GM23338 (cell line): ENCODE measurements at regions not wholly inside any gene's neighbourhood (a gene's known extent, or its start where the extent isn't known, plus 50 kb on each side); places are given as distances from the start of the nearest gene placed in this dataset.

ENCODE experiments used
- ATAC-seq: fragments of 200-7000 bp; cut with Tn5 transposase; 3 replicates; pipeline ENCODE4 v1.9.1; 2020
- DNase-seq: peaks from one replicate; pipeline ENCODE4 v3.0.0-alpha.2; 2015; ENCODE audit warnings: low spot score
- H2AFZ ChIP-seq: fragments of 200-600 bp; sonication (generic); 2 replicates; pipeline ENCODE4 v1.8.0; 2016; ENCODE audit warnings: antibody characterized with exemption, mild to moderate bottlenecking, moderate library complexity
- H3F3A ChIP-seq: fragments of 200-600 bp; sonication (generic); replicated peaks from 2 replicates; pipeline ENCODE4 v1.8.0; 2017; ENCODE audit warnings: antibody characterized with exemption, mixed run types, low read depth
- H3K27ac ChIP-seq: fragments of 200-600 bp; sonication (generic); 2 replicates; pipeline ENCODE4 v1.6.1; 2016; ENCODE audit warnings: low read depth
- H3K27me3 ChIP-seq: fragments of 200-600 bp; sonication (generic); 2 replicates; pipeline ENCODE4 v1.8.0; 2016; ENCODE audit warnings: mild to moderate bottlenecking, mixed run types, moderate library complexity; ENCODE audit not compliant: insufficient read depth
- H3K36me3 ChIP-seq: fragments of 200-600 bp; sonication (generic); 2 replicates; pipeline ENCODE4 v1.8.0; 2016; ENCODE audit warnings: mild to moderate bottlenecking; ENCODE audit not compliant: insufficient read depth
- H3K4me1 ChIP-seq: fragments of 200-600 bp; sonication (generic); 2 replicates; pipeline ENCODE4 v1.8.0; 2016; ENCODE audit warnings: mild to moderate bottlenecking, moderate library complexity; ENCODE audit not compliant: insufficient read depth
- H3K4me2 ChIP-seq: fragments of 200-600 bp; sonication (generic); 2 replicates; pipeline ENCODE4 v1.7.1; 2017; ENCODE audit warnings: mixed run types
- H3K4me3 ChIP-seq: fragments of 200-600 bp; sonication (generic); 2 replicates; pipeline ENCODE4 v1.6.1; 2016; ENCODE audit warnings: mixed run types
- H3K79me2 ChIP-seq: fragments of 200-600 bp; sonication (generic); replicated peaks from 2 replicates; pipeline ENCODE4 v1.8.0; 2017; ENCODE audit warnings: mild to moderate bottlenecking; ENCODE audit not compliant: insufficient read depth
- H3K9me2 ChIP-seq: fragments of 200-600 bp; sonication (generic); 2 replicates; pipeline ENCODE4 v1.8.0; 2017; ENCODE audit not compliant: insufficient read depth
- H4K20me1 ChIP-seq: fragments of 200-600 bp; sonication (generic); replicated peaks from 2 replicates; pipeline ENCODE4 v1.8.0; 2017; ENCODE audit warnings: mild to moderate bottlenecking; ENCODE audit not compliant: insufficient read depth
- H3K27ac Mint-ChIP-seq: 2 replicates; pipeline ENCODE4 v1.8.0; 2020; ENCODE audit warnings: inconsistent platforms, mild to moderate bottlenecking, moderate library complexity, mixed read lengths
- H3K27me3 Mint-ChIP-seq: 3 replicates; pipeline ENCODE4 v1.8.0; 2022; ENCODE audit warnings: low read depth, mild to moderate bottlenecking, moderate library complexity, mixed read lengths, inconsistent platforms; ENCODE audit not compliant: insufficient read depth, poor library complexity
- H3K36me3 Mint-ChIP-seq: 3 replicates; pipeline ENCODE4 v1.8.0; 2021; ENCODE audit warnings: low read depth, mild to moderate bottlenecking, inconsistent platforms, moderate library complexity, mixed read lengths
- H3K4me1 Mint-ChIP-seq: 3 replicates; pipeline ENCODE4 v1.8.0; 2020; ENCODE audit warnings: mild to moderate bottlenecking, inconsistent platforms, mixed read lengths
- H3K4me3 Mint-ChIP-seq: 3 replicates; pipeline ENCODE4 v1.8.0; 2021; ENCODE audit warnings: moderate library complexity, mild to moderate bottlenecking, inconsistent platforms, mixed read lengths
- H3K9me3 Mint-ChIP-seq: 3 replicates; pipeline ENCODE4 v1.8.0; 2020; ENCODE audit warnings: moderate library complexity, mild to moderate bottlenecking, inconsistent platforms, mixed read lengths
- CREB1 ChIP-seq: fragments of 250-450 bp; sonication (Bioruptor Pico); IDR thresholded peaks from 2 replicates; pipeline ENCODE4 v1.5.0; 2020; ENCODE audit warnings: low read depth, mild to moderate bottlenecking, moderate library complexity
- CTCF ChIP-seq, 2 experiments: fragments of 200-600 bp in 1 of 2; sonication (generic) in 1 of 2; conservative IDR thresholded peaks; 2 replicates each; pipeline versions ENCODE4 v1.5.1 to v1.6.1; 2016 to 2017; ENCODE audit warnings: antibody characterized with exemption in 2 of 2, low read depth in 2 of 2, mild to moderate bottlenecking in 2 of 2, moderate library complexity in 1 of 2
- ETS1 ChIP-seq: IDR thresholded peaks from 2 replicates; pipeline ENCODE4 v1.6.1; 2016; ENCODE audit warnings: antibody characterized with exemption
- EZH2 ChIP-seq: fragments of 200-600 bp; sonication (generic); IDR thresholded peaks from one replicate; pipeline ENCODE4 v1.8.0; 2017; ENCODE audit warnings: antibody characterized with exemption, mild to moderate bottlenecking, low read depth; ENCODE audit not compliant: unreplicated experiment
- EZH2phosphoT487 ChIP-seq: fragments of 200-600 bp; sonication (generic); IDR thresholded peaks from one replicate; pipeline ENCODE4 v1.8.1; 2018; ENCODE audit warnings: antibody characterized with exemption; ENCODE audit not compliant: unreplicated experiment
- JUNB ChIP-seq: IDR thresholded peaks from one replicate; pipeline ENCODE4 v1.6.1; 2016; ENCODE audit warnings: antibody characterized with exemption; ENCODE audit not compliant: unreplicated experiment
- NANOG ChIP-seq: IDR thresholded peaks from 2 replicates; pipeline ENCODE4 v1.6.1; 2016; ENCODE audit warnings: antibody characterized with exemption, borderline replicate concordance
- POLR2AphosphoS5 ChIP-seq: IDR thresholded peaks from 2 replicates; pipeline ENCODE4 v1.6.1; 2016; ENCODE audit warnings: antibody characterized with exemption, low read depth
- REST ChIP-seq: IDR thresholded peaks from one replicate; pipeline ENCODE4 v1.6.1; 2018; ENCODE audit warnings: antibody characterized with exemption; ENCODE audit not compliant: unreplicated experiment
- STAT1 ChIP-seq: IDR thresholded peaks from one replicate; pipeline ENCODE4 v1.6.1; 2016; ENCODE audit warnings: antibody characterized with exemption; ENCODE audit not compliant: unreplicated experiment
- ZNF114 ChIP-seq: fragments of 250-450 bp; sonication (Bioruptor Pico); IDR thresholded peaks from 2 replicates; pipeline ENCODE4 v1.5.0; 2020; ENCODE audit warnings: mild to moderate bottlenecking, moderate library complexity
- ZNF331 ChIP-seq: fragments of 250-450 bp; sonication (Bioruptor Pico); IDR thresholded peaks from 2 replicates; pipeline ENCODE4 v1.5.0; 2020; ENCODE audit warnings: low read depth, mild to moderate bottlenecking, moderate library complexity
- ZNF462 ChIP-seq: fragments of 250-450 bp; sonication (Bioruptor Pico); IDR thresholded peaks from 2 replicates; pipeline ENCODE4 v1.5.0; 2020; ENCODE audit warnings: mild to moderate bottlenecking, moderate library complexity

GRCh38 chr6:24010133-24010532 lies 115.9 kb upstream of the NRSN1 start:
- Mint-ChIP-seq H3K27me3 (no peaks in the 10 kb centered on the region), H3K36me3 (no peaks in the 10 kb centered on the region; the same call in 2 of the 3 replicates), H3K4me1 (no peaks in the 10 kb centered on the region), H3K4me3 (no peak overlapping the region), H3K27ac (no peak overlapping the region), H3K9me3 (peaks cover 8% of the 10 kb centered on the region)
- 0 out of 2 replicates have a peak, but pooled peaks cover 5% of the 10 kb centered on the region for H3K36me3 ChIP-seq
- H3K9me2 ChIP-seq = peaks cover 7% of the 10 kb centered on the region; the same call in 1 of the 2 replicates
- H3K4me2 ChIP-seq = no peak overlapping the region
- ATAC-seq (no peak), DNase-seq (no peak)
- H3F3A ChIP-seq = no peaks in the 10 kb centered on the region
- H3K4me3 ChIP-seq = no peak overlapping the region
- H3K4me1 ChIP-seq = no peaks in the 10 kb centered on the region
- H3K27me3 ChIP-seq = no peaks in the 10 kb centered on the region
- H2AFZ ChIP-seq = no peak overlapping the region
- TF ChIP-seq ZNF331 = no peak
- no peak for TF ChIP-seq EZH2phosphoT487
- TF ChIP-seq STAT1 = no peak
- TF ChIP-seq ZNF114 (CRISPR knock-in tag) = no peak
- TF ChIP-seq EZH2 = no peak
- no peak for TF ChIP-seq CTCF (conservative IDR thresholded peaks at IDR 0.05; ENCODE audit: low read depth in 2 of 2)
- TF ChIP-seq JUNB = no peak
- no peak for TF ChIP-seq ZNF462 (CRISPR knock-in tag)
- no peak for TF ChIP-seq ETS1
- no peak for TF ChIP-seq POLR2AphosphoS5
- no peak for TF ChIP-seq CREB1 (CRISPR knock-in tag)
- no peak for TF ChIP-seq NANOG
- TF ChIP-seq REST = no peak
- H3K27ac ChIP-seq = no peak overlapping the region
- H3K79me2 ChIP-seq = no peaks in the 10 kb centered on the region
- H4K20me1 ChIP-seq = no peaks in the 10 kb centered on the region
